Ishikawa (cell line): ENCODE measurements at regions not wholly inside any gene's neighbourhood (a gene's known extent, or its start where the extent isn't known, plus 50 kb on each side); places are given as distances from the start of the nearest gene placed in this dataset.
A peak's percentile ranks its signal among the peaks of the same experiment; 100 is the strongest.

Source experiments
- CEBPB ChIP-seq: IDR thresholded peaks from 2 replicates; pipeline ENCODE4 v1.6.1; 2012
- CREB1 ChIP-seq: IDR thresholded peaks from 2 replicates; pipeline ENCODE4 v1.6.1; 2012; ENCODE audit warnings: low read depth
- EGR1 ChIP-seq: IDR thresholded peaks from 2 replicates; pipeline ENCODE4 v1.6.1; 2012
- EP300 ChIP-seq: IDR thresholded peaks from 2 replicates; pipeline ENCODE4 v1.6.1; 2012; ENCODE audit warnings: borderline replicate concordance
- FOXM1 ChIP-seq: IDR thresholded peaks from 2 replicates; pipeline ENCODE4 v1.6.1; 2012; ENCODE audit warnings: low read depth, borderline replicate concordance
- MAX ChIP-seq: IDR thresholded peaks from 2 replicates; pipeline ENCODE4 v1.6.1; 2012
- REST ChIP-seq: IDR thresholded peaks from 2 replicates; pipeline ENCODE4 v1.6.1; 2012; ENCODE audit warnings: low read depth, mild to moderate bottlenecking
- TAF1 ChIP-seq: IDR thresholded peaks from 2 replicates; pipeline ENCODE4 v1.6.1; 2012; ENCODE audit warnings: low read depth, mild to moderate bottlenecking
- TCF12 ChIP-seq: IDR thresholded peaks from 2 replicates; pipeline ENCODE4 v1.6.1; 2012; ENCODE audit warnings: low read depth
- USF1 ChIP-seq: IDR thresholded peaks from 2 replicates; pipeline ENCODE4 v1.6.1; 2012
- YY1 ChIP-seq: IDR thresholded peaks from 2 replicates; pipeline ENCODE4 v1.6.1; 2012; ENCODE audit warnings: low read depth
- ZBTB7A ChIP-seq: IDR thresholded peaks from 2 replicates; pipeline ENCODE4 v1.6.1; 2012; ENCODE audit warnings: low read depth

- TF ChIP-seq TAF1 (no peak), CEBPB (no peak), TCF12 (no peak), EGR1 (no peak), CREB1 (no peak), EP300 (no peak), MAX (no peak), YY1 (no peak), REST (no peak), ZBTB7A (no peak), FOXM1 (no peak), USF1 (peak; percentile 68)
Observed at GRCh38 chr2:200218645-200219044, 87.8 kb upstream of the SPATS2L start.
